IMR-90 (cell line): ENCODE measurements at regions not wholly inside any gene's neighbourhood (a gene's known extent, or its start where the extent isn't known, plus 50 kb on each side); places are given as distances from the start of the nearest gene placed in this dataset.

Source experiments
- ATAC-seq: fragments of 200-7000 bp; cut with Tn5 transposase; 2 replicates; pipeline ENCODE4 v1.9.1; 2020; ENCODE audit warnings: low read depth, mild to moderate bottlenecking, moderate library complexity
- BruUV-seq: library from RNA; stranded (reverse); fragments of 400-500 nt; replicated peaks from 2 replicates; lab custom pipeline; 2021; lab: Mats Ljungman, UMichigan
- CTCF ChIA-PET: fragments of 300-600 bp; formaldehyde crosslinking; extraction: SDS; loops from one replicate; lab custom pipeline; 2021; ENCODE audit warnings: antibody characterized with exemption; lab: Yijun Ruan, JAX
- POLR2A ChIA-PET: fragments of 300-600 bp; sonication (Branson Sonifier 250); formaldehyde crosslinking; loops from one replicate; lab custom pipeline; 2022; ENCODE audit warnings: antibody characterized with exemption; ENCODE audit not compliant: unreplicated experiment; lab: Charles Lee
- DNase-seq: peaks from one replicate; pipeline ENCODE4 v3.0.0; 2013
- H2AFZ ChIP-seq: replicated peaks from 2 replicates; pipeline ENCODE3; 2013; ENCODE audit warnings: low read length, mild to moderate bottlenecking; ENCODE audit not compliant: poor library complexity
- H2AK5ac ChIP-seq: 2 replicates; pipeline ENCODE4 v1.6.1; 2013; ENCODE audit warnings: low read depth, low read length, inconsistent platforms
- H2AK9ac ChIP-seq: replicated peaks from 2 replicates; pipeline ENCODE3; 2013; ENCODE audit warnings: mild to moderate bottlenecking, low read depth, low read length, moderate library complexity; ENCODE audit not compliant: poor library complexity
- H2BK120ac ChIP-seq: 2 replicates; pipeline ENCODE4 v1.6.1; 2013; ENCODE audit warnings: low read depth, low read length, inconsistent platforms
- H2BK15ac ChIP-seq: 3 replicates; pipeline ENCODE4 v1.6.1; 2013; ENCODE audit warnings: low read depth, low read length, inconsistent platforms
- H2BK20ac ChIP-seq: 2 replicates; pipeline ENCODE4 v1.6.1; 2013; ENCODE audit warnings: low read depth, mild to moderate bottlenecking, inconsistent platforms, low read length, moderate library complexity
- H2BK5ac ChIP-seq: 2 replicates; pipeline ENCODE4 v1.6.1; 2013; ENCODE audit warnings: mild to moderate bottlenecking, low read depth, low read length, inconsistent platforms; ENCODE audit not compliant: poor library complexity, severe bottlenecking
- H3K14ac ChIP-seq: replicated peaks from 2 replicates; pipeline ENCODE4 v1.6.1; 2013; ENCODE audit warnings: low read depth, low read length, inconsistent platforms
- H3K18ac ChIP-seq: 2 replicates; pipeline ENCODE4 v1.6.1; 2013; ENCODE audit warnings: low read depth, low read length, control low read depth
- H3K23ac ChIP-seq: 2 replicates; pipeline ENCODE4 v1.6.1; 2013; ENCODE audit warnings: low read depth, low read length, inconsistent platforms
- H3K27ac ChIP-seq: 2 replicates; pipeline ENCODE4 v1.5.1; 2013; ENCODE audit warnings: mild to moderate bottlenecking, control low read depth, low read length; ENCODE audit not compliant: insufficient read depth
- H3K27me3 ChIP-seq: 2 replicates; pipeline ENCODE4 v1.6.1; 2013; ENCODE audit warnings: low read length; ENCODE audit not compliant: control insufficient read depth, insufficient read depth
- H3K36me3 ChIP-seq: 2 replicates; pipeline ENCODE4 v1.6.1; 2013; ENCODE audit warnings: low read length, mixed read lengths; ENCODE audit not compliant: control insufficient read depth, insufficient read depth
- H3K4ac ChIP-seq: 2 replicates; pipeline ENCODE4 v1.6.1; 2013; ENCODE audit warnings: low read depth, low read length, inconsistent platforms
- H3K4me1 ChIP-seq: 2 replicates; pipeline ENCODE4 v1.6.1; 2013; ENCODE audit warnings: low read length, mixed read lengths; ENCODE audit not compliant: control insufficient read depth, insufficient read depth
- H3K4me2 ChIP-seq: 2 replicates; pipeline ENCODE4 v1.6.1; 2013; ENCODE audit warnings: low read depth, mild to moderate bottlenecking, control low read depth, low read length, moderate library complexity
- H3K4me3 ChIP-seq: 2 replicates; pipeline ENCODE4 v1.5.1; 2013; ENCODE audit warnings: low read depth, mild to moderate bottlenecking, control low read depth, low read length, moderate library complexity; ENCODE audit not compliant: insufficient read depth
- H3K56ac ChIP-seq: 2 replicates; pipeline ENCODE4 v1.6.1; 2013; ENCODE audit warnings: low read length, inconsistent platforms; ENCODE audit not compliant: insufficient read depth; ENCODE audit errors: extremely low read depth
- H3K79me1 ChIP-seq, 2 experiments: 2 replicates each; pipeline ENCODE4 v1.6.1; 2013; ENCODE audit warnings: low read length in 2 of 2, inconsistent platforms in 1 of 2, low read depth in 1 of 2
- H3K9ac ChIP-seq: 2 replicates; pipeline ENCODE4 v1.6.1; 2013; ENCODE audit warnings: low read depth, low read length, control low read depth
- H3K9me1 ChIP-seq: 2 replicates; pipeline ENCODE4 v1.6.1; 2013; ENCODE audit warnings: low read length, inconsistent platforms; ENCODE audit not compliant: insufficient read depth
- H3K9me3 ChIP-seq: 2 replicates; pipeline ENCODE4 v1.6.1; 2013; ENCODE audit warnings: low read length; ENCODE audit not compliant: control insufficient read depth, insufficient read depth
- H4K20me1 ChIP-seq: 2 replicates; pipeline ENCODE4 v1.6.1; 2013; ENCODE audit warnings: low read length, inconsistent platforms; ENCODE audit not compliant: insufficient read depth
- H4K5ac ChIP-seq: 2 replicates; pipeline ENCODE4 v1.6.1; 2013; ENCODE audit warnings: mild to moderate bottlenecking, low read depth, low read length, control low read depth
- H4K8ac ChIP-seq, 2 experiments: 2 replicates each; pipeline ENCODE4 v1.6.1; 2013; ENCODE audit warnings: low read depth in 2 of 2, low read length in 2 of 2, control low read depth in 1 of 2, inconsistent platforms in 1 of 2
- H4K91ac ChIP-seq: 2 replicates; pipeline ENCODE4 v1.6.1; 2013; ENCODE audit warnings: low read depth, low read length, inconsistent platforms; ENCODE audit not compliant: insufficient read depth
- CEBPB ChIP-seq: IDR thresholded peaks from 2 replicates; pipeline ENCODE4 v1.6.1; 2012; ENCODE audit warnings: low read depth, low read length, improper control_type of control experiment
- MAFK ChIP-seq: IDR thresholded peaks from 2 replicates; pipeline ENCODE4 v1.6.1; 2012; ENCODE audit warnings: low read depth, low read length, improper control_type of control experiment
- RAD21 ChIP-seq: IDR thresholded peaks from 2 replicates; pipeline ENCODE4 v1.6.1; 2012; ENCODE audit warnings: low read length, improper control_type of control experiment
- USF2 ChIP-seq: fragments of 150-350 bp; IDR thresholded peaks from 2 replicates; pipeline ENCODE4 v1.6.1; 2017; ENCODE audit warnings: mild to moderate bottlenecking, antibody characterized with exemption, low read length, low read depth
- WGBS, 2 experiments: methylation state at CpG; one replicate each; pipeline versions ENCODE4 v1.1.5 to v1.1.7; 2013; ENCODE audit warnings: missing lambda C conversion rate in 2 of 2; ENCODE audit not compliant: insufficient read length in 1 of 2; ENCODE audit errors: extremely low coverage in 2 of 2; 5-methylcytosine and 5-hydroxymethylcytosine counted together
- dilution Hi-C: fragments of 300-500 bp; cut with HindIII; formaldehyde crosslinking; loops from one replicate; pipeline ENCODE4 v1.14.3; 2018; ENCODE audit warnings: low sequenced_read_pairs; ENCODE audit not compliant: unreplicated experiment
- in situ Hi-C: fragments of 300-500 bp; cut with MboI; formaldehyde crosslinking; loops from 3 replicates; pipeline ENCODE4 v1.14.3; 2019; ENCODE audit warnings: low sequenced_read_pairs, inconsistent platforms, mixed read lengths
- intact Hi-C: fragments of 100-400 bp; cut with micrococcal nuclease; formaldehyde crosslinking; loops from 2 replicates; pipeline ENCODE4 v1.10.0; 2022
- TF ChIP-seq, protein P1 (sequence below): fragments of 150-350 bp; IDR thresholded peaks from 2 replicates; pipeline ENCODE4 v1.6.1; 2016; ENCODE audit warnings: low read depth, mild to moderate bottlenecking, low read length, moderate library complexity, borderline replicate concordance

- H3K14ac ChIP-seq, result no peak overlapping the region
These were observed 118.5 kb upstream of the HDAC4 start for GRCh38 chr2:239519089-239519920.

More at GRCh38 chr2:239519089-239519920, 118.5 kb upstream of the HDAC4 start:
- Histone ChIP-seq H3K4me1 (no peaks in the 10 kb centered on the region), H3K9me3 (peaks cover 21% of the 10 kb centered on the region), H2AFZ (no peak overlapping the region), H3K4me2 (no peak overlapping the region), H3K79me1 (no peaks in the 10 kb centered on the region), H2AK5ac (no peak overlapping the region), H4K91ac (no peak overlapping the region), H3K18ac (no peak overlapping the region), H4K20me1 (no peaks in the 10 kb centered on the region), H3K4me3 (no peak overlapping the region), H2BK5ac (no peak overlapping the region), H3K4ac (no peak overlapping the region), H4K5ac (no peak overlapping the region), H3K9me1 (no peaks in the 10 kb centered on the region), H4K8ac (no peak overlapping the region), H3K23ac (no peak overlapping the region), H3K36me3 (no peaks in the 10 kb centered on the region), H3K27me3 (no peaks in the 10 kb centered on the region), H3K56ac (no peak overlapping the region), H2BK20ac (no peak overlapping the region), H3K27ac (no peak overlapping the region), H2BK120ac (no peak overlapping the region), H3K9ac (no peak overlapping the region), H2AK9ac (no peak overlapping the region), H2BK15ac (no peak overlapping the region)
- ATAC-seq (no peak), DNase-seq (no peak)
- POLR2A ChIA-PET, result no interaction called here
- in situ Hi-C loops (no loop called here), intact Hi-C loops (no loop called here), dilution Hi-C loops (no loop called here)
- CTCF ChIA-PET, result no interaction called here
- no TSS peak for BruUV-seq
- WGBS, 2 experiments, result 48% methylated on average over 5 of the region's 22 CpGs; no CpG with 5 or more reads in 1 of the 2 experiments
- TF ChIP-seq MAFK (no peak), CEBPB (no peak), RAD21 (no peak), USF2 (no peak)
- TF ChIP-seq, protein P1, sequence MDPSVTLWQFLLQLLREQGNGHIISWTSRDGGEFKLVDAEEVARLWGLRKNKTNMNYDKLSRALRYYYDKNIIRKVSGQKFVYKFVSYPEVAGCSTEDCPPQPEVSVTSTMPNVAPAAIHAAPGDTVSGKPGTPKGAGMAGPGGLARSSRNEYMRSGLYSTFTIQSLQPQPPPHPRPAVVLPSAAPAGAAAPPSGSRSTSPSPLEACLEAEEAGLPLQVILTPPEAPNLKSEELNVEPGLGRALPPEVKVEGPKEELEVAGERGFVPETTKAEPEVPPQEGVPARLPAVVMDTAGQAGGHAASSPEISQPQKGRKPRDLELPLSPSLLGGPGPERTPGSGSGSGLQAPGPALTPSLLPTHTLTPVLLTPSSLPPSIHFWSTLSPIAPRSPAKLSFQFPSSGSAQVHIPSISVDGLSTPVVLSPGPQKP, result no peak
